ENCODE measurements at regions not wholly inside any gene's neighbourhood (a gene's known extent, or its start where the extent isn't known, plus 50 kb on each side); places are given as distances from the start of the nearest gene placed in this dataset.
A peak's percentile ranks its signal among the peaks of the same experiment; 100 is the strongest.

- H2AFZ ChIP-seq (ENCODE audit: low read length), result peak overlapping the region; percentile 9; the same call in 1 of the 2 replicates
These were observed 63.1 kb upstream of the STEAP1B start for GRCh38 chr7:22563032-22563501.

GRCh38 chr7:22561895-22562593 is 62.1 kb upstream of the STEAP1B start:
- no peaks in the 10 kb centered on the region for H3K27me3 ChIP-seq (replicated peaks; ENCODE audit: insufficient read depth, low read length)
- no peaks in the 10 kb centered on the region for H4K20me1 ChIP-seq (ENCODE audit: insufficient read depth, low read length)
- no peaks in the 10 kb centered on the region for H3K9me3 ChIP-seq (replicated peaks; ENCODE audit: insufficient read depth, low read length)
- no peaks in the 10 kb centered on the region for H3K9me2 ChIP-seq (replicated peaks; ENCODE audit: insufficient read depth, low read length)
- no peak for TF ChIP-seq EZH2 (optimal IDR thresholded peaks at IDR 0.05; ENCODE audit: low read depth, low read length)
- TF ChIP-seq, protein P1, sequence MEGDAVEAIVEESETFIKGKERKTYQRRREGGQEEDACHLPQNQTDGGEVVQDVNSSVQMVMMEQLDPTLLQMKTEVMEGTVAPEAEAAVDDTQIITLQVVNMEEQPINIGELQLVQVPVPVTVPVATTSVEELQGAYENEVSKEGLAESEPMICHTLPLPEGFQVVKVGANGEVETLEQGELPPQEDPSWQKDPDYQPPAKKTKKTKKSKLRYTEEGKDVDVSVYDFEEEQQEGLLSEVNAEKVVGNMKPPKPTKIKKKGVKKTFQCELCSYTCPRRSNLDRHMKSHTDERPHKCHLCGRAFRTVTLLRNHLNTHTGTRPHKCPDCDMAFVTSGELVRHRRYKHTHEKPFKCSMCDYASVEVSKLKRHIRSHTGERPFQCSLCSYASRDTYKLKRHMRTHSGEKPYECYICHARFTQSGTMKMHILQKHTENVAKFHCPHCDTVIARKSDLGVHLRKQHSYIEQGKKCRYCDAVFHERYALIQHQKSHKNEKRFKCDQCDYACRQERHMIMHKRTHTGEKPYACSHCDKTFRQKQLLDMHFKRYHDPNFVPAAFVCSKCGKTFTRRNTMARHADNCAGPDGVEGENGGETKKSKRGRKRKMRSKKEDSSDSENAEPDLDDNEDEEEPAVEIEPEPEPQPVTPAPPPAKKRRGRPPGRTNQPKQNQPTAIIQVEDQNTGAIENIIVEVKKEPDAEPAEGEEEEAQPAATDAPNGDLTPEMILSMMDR (IDR thresholded peaks at IDR 0.05; ENCODE audit: low read length), result no peak
- no peak for TF ChIP-seq EZH2phosphoT487 (IDR thresholded peaks at IDR 0.05; ENCODE audit: low read length)
- H2AFZ ChIP-seq (ENCODE audit: low read length), result 0 out of 2 replicates have a peak overlapping the region, but pooled peaks have one; percentile 1
- H3F3A ChIP-seq (ENCODE audit: insufficient read depth, low read length), result peaks cover 37% of the 10 kb centered on the region
- H3K79me2 ChIP-seq (ENCODE audit: low read length), result no peaks in the 10 kb centered on the region
- peak overlapping the region; percentile 64 for H3K4me2 ChIP-seq (ENCODE audit: low read depth, low read length)
- peak overlapping the region; percentile 26 for H3K4me3 ChIP-seq (ENCODE audit: low read length)
- H3K4me1 ChIP-seq (ENCODE audit: low read length), result peaks cover 51% of the 10 kb centered on the region
- peak overlapping the region; percentile 9; the same call in 1 of the 2 replicates for H3K9ac ChIP-seq (ENCODE audit: low read length)
- peak; percentile 80 for DNase-seq
- peak overlapping the region; percentile 73; the same call in 1 of the 2 replicates for H3K27ac ChIP-seq (ENCODE audit: low read length)
- H3K36me3 ChIP-seq (replicated peaks; ENCODE audit: insufficient read depth, low read length), result no peaks in the 10 kb centered on the region

More at GRCh38 chr7:22563032-22563501, 63.1 kb upstream of the STEAP1B start:
- Histone ChIP-seq H4K20me1 (ENCODE audit: insufficient read depth, low read length) (no peaks in the 10 kb centered on the region), H3K4me3 (ENCODE audit: low read length) (peak overlapping the region; percentile 26), H3K9ac (ENCODE audit: low read length) (peak overlapping the region; percentile 6; the same call in 1 of the 2 replicates), H3K27me3 (replicated peaks; ENCODE audit: insufficient read depth, low read length) (no peaks in the 10 kb centered on the region), H3K27ac (ENCODE audit: low read length) (peak overlapping the region; percentile 73; the same call in 1 of the 2 replicates), H3F3A (ENCODE audit: insufficient read depth, low read length) (peaks cover 37% of the 10 kb centered on the region), H3K9me2 (replicated peaks; ENCODE audit: insufficient read depth, low read length) (no peaks in the 10 kb centered on the region), H3K9me3 (replicated peaks; ENCODE audit: insufficient read depth, low read length) (no peaks in the 10 kb centered on the region), H3K79me2 (ENCODE audit: low read length) (no peaks in the 10 kb centered on the region), H3K4me1 (ENCODE audit: low read length) (peaks cover 51% of the 10 kb centered on the region), H3K4me2 (ENCODE audit: low read depth, low read length) (peak overlapping the region; percentile 64), H3K36me3 (replicated peaks; ENCODE audit: insufficient read depth, low read length) (no peaks in the 10 kb centered on the region)
- peak; percentile 76 for DNase-seq
- TF ChIP-seq, protein P1 (IDR thresholded peaks at IDR 0.05; ENCODE audit: low read length), result no peak
- TF ChIP-seq EZH2 (optimal IDR thresholded peaks at IDR 0.05; ENCODE audit: low read depth, low read length), result no peak
- TF ChIP-seq EZH2phosphoT487 (IDR thresholded peaks at IDR 0.05; ENCODE audit: low read length), result no peak

DNA sequence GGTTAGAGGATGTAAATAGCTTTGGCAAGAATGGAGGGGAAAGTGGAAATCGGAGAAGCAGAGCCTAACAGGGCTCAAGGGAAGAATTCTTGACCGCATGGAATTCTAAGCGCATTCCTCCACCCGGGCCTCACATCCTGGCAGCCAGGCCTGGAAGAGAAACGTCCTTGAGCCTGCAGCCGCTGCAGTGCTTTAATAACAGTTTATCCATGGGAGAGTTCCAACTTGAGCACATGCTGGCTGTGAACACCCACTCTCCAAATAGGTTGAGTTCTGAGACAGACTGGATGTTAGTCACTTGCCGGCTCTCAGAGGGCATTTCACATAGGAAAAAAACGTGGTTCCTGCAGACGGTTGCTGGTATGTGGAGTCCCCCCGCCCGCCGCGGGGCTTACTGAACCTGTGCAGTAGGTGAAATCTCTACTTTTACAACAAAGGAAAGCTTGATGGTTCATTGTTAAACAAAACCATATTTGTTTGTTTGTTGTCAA is 61.4 kb upstream of the STEAP1B start:
- peak overlapping the region; percentile 23; the same call in 1 of the 2 replicates for H3K27ac ChIP-seq (ENCODE audit: low read length)
- TF ChIP-seq, protein P1 (IDR thresholded peaks at IDR 0.05; ENCODE audit: low read length), result no peak
- TF ChIP-seq EZH2phosphoT487 (IDR thresholded peaks at IDR 0.05; ENCODE audit: low read length), result no peak
- no peak for TF ChIP-seq EZH2 (optimal IDR thresholded peaks at IDR 0.05; ENCODE audit: low read depth, low read length)
- H4K20me1 ChIP-seq (ENCODE audit: insufficient read depth, low read length), result no peaks in the 10 kb centered on the region
- 0 out of 2 replicates have a peak overlapping the region, but pooled peaks have one; percentile 1 for H2AFZ ChIP-seq (ENCODE audit: low read length)
- no peak overlapping the region for H3K4me3 ChIP-seq (ENCODE audit: low read length)
- no peak overlapping the region for H3K9ac ChIP-seq (ENCODE audit: low read length)
- DNase-seq, result no peak
- no peaks in the 10 kb centered on the region for H3K36me3 ChIP-seq (replicated peaks; ENCODE audit: insufficient read depth, low read length)
- peaks cover 37% of the 10 kb centered on the region for H3F3A ChIP-seq (ENCODE audit: insufficient read depth, low read length)
- H3K9me2 ChIP-seq (replicated peaks; ENCODE audit: insufficient read depth, low read length), result no peaks in the 10 kb centered on the region
- no peaks in the 10 kb centered on the region for H3K27me3 ChIP-seq (replicated peaks; ENCODE audit: insufficient read depth, low read length)
- peaks cover 47% of the 10 kb centered on the region for H3K4me1 ChIP-seq (ENCODE audit: low read length)
- no peaks in the 10 kb centered on the region for H3K9me3 ChIP-seq (replicated peaks; ENCODE audit: insufficient read depth, low read length)
- H3K4me2 ChIP-seq (ENCODE audit: low read depth, low read length), result peak overlapping the region; percentile 23; the same call in 1 of the 2 replicates
- no peaks in the 10 kb centered on the region for H3K79me2 ChIP-seq (ENCODE audit: low read length)

Data from MM.1S (cell line).